ENCODE measurements at regions not wholly inside any gene's neighbourhood (a gene's known extent, or its start where the extent isn't known, plus 50 kb on each side); places are given as distances from the start of the nearest gene placed in this dataset.

DNA sequence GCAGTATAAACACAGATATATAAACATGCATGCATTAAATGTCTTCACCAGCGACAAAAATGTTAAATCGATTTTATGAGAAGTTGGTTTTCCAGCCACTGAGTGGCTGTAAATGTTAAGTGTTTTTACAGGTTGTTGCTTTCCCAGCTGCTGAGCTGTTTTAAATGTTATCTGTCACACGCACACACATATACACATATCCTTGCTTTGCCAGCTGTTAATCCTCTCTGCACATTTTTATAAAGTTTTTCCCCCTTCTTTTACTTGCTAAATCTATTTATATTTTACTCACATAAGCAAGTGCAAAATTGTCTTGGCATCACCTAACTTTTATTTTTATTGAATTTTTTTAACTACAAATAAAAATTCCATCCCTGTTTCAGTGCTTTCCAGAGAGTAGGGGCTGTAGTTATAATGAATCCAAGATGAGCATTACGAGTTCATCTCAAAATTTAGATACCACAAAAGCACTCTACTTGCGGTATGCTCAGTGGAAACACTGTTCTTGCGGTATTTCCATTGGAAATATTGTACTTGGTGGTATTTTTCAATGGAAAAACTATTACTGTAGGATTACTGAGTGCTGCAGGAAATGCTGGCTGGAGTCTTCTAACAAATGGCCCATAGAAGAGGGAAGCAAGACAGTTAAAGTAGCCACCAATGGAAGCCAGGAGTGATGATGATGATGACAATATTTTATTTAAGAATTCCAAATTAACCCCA, 124.9 kb upstream of the KCNJ16 start:
- DNase-seq (ENCODE audit: low read depth): no peak

DNA sequence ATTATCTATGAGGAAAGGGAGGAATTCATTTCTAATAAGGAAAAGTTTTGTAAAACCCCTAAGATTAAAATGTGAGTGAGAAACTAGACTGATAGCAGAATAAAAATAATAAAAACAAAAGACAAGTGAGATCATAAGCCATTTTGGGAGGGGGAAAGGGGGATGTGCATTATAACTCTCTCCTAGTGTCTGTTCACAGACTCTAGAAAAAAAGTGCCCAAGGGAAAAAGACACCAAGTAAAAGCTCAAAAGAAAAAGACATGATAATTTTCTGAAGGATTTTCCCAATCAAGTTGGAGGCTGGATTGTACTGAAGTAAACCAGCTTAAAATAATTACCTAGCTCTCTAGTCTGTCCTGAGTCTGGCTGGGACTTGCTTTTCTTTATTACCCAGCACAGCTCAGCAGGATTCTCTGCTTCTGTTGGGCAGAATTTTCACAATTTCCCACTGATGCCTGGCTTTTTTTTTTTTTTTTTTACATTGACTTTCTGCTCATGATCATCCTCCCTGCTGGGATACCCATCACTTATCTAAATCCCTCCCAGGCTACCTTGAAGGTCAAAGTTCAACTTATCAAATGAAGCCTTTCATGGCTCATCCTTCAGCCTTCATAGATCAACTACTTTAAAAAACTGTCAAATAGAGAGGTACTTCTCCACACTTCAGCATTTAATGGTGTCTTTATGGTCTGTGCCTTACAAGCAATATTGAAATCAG, 124.2 kb upstream of the KCNJ16 start:
- no peak for DNase-seq (ENCODE audit: low read depth)

DNA sequence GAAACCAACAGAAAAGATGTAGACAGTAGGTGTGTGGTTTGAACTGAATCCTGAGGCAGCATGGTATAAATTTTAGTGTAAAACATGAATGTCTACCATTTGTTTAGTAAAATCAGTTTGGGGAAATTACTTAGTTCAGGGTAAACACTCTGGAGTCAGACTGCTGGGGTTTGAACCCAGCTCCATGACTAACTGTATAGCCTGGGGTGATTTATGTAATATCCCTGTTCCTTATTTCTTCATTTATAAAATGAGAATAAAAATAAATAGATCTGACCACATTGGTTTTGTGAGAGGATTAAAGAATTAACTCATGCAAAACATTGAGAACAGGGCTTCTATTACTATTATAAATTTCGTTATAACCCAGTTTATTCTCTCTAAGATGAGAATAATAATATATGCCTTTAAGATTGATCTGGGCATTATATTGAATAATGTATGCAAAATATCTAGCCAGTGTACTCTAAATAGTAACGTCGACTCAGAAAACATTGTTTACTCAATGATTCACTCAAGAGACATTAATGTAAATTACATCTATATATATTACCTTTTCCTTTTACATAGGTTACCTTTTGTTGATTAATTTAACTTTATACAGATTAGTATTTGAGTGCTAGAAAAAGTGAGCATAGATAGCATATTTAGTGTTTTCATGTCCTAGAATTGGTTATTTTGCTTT, 120.6 kb upstream of the KCNJ16 start:
- no peak for DNase-seq (ENCODE audit: low read depth)

DNA sequence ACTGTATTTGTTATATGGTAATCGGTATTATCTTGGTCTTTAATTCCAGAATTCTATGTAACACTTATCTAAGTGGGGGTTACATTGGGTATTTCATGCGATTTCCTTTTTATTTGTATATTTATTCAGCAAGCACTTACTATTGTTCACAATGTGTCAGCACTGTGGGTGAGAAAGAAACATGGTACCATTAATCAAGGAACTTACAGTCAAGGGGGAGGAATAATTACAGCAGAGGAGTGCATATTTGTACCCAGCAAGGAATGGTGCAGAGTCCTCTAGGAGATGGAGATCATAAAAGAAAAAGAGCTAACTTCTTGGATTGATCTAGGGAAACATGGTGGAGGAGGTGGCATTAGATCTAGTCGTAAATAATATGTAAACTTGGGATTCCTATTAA, 117.0 kb upstream of the KCNJ16 start:
- DNase-seq (ENCODE audit: low read depth): no peak

DNA sequence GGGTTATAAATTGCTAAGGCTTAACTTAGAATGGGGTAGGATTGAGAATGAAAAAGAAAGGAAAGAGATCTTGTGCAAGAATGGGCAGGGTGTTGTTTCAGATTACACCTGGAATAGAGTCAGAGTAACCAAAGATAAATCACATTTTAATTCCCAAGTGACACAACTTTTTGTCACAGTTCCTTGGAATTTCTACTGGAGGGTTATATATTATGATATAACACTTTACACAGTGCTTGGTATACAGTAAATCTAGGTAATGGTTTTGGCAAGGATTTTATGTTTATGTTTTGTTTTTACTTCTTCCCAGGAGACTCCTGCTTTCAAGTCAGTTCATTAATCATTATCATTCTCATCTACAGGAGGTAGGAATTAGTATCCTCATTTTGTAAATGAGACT, 115.7 kb upstream of the KCNJ16 start:
- no peak for DNase-seq (ENCODE audit: low read depth)

DNA sequence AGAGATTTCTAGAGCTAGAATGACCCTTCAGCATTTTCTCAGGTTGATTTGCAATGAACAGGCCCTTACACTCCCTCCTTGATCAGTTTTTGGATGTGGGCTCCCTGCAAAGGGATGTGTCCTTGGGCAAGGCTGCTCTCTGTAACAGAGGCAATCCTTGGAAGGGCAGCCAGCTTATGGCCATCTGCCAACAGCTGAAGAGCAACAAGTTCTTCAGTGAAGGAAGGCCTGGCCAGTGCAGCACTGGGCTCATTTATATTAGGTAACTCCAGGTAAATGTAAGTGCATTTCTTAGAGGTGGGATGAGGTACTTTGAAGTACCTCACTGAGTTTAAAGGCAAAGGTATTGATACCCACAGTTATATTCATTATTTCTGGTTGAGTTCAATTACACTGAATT, 114.3 kb upstream of the KCNJ16 start:
- DNase-seq (ENCODE audit: low read depth): no peak

DNA sequence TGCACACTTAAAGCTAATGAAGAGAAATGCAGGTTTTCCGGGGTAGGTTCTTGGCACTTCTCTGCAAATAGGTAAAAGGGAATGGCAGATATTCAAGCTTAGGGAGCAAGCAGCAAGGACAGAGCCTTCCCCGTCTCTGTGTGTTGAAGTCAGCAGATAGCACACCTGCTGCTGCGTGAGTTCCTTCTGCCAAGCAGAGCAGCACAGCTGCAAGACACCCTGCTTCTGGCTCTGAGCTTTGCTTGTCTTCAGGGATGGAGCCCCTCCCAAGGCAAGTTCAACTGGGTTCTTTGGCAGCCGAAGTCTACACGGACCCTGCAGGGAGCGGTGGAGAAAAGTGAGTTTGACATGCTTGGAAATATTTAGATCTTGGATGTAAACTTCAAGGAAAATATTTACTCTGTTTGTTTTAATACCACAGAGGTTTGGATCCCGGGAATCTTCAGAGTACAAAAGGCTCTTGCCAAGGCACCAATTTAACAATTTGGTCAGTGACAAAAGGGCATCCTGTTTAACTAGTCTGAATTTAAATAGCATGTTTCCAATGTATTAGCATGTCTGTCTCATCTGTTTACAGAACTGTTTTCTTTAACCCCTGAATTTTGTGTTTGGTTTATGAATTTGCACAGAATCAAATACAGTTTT, 113.4 kb upstream of the KCNJ16 start:
- DNase-seq (ENCODE audit: low read depth): no peak

DNA sequence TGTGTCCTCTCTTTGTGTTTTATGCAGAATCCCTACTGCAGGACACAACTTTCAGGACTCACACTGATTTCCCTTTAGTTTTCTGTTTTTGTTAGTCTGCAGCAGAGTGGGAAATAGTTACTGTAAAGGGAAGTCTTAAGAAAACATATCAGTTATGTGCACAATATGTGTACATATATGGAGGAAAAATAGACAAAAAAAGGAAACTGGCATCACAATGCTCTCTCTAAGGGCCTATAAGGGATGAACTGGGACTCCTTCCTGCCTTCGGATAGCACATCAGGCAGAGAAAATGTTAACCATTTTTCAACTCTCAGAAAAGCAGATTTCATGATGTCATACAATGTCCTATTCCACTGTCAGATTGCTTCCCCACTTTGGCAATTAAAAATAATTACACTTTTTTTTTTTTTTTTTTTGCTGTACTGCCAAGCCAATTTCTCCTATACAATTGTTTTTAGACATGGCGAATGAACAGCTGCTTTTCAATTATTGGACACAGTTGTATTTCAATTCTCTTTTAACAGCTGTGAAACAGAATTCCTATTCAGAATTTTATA, 112.5 kb upstream of the KCNJ16 start:
- DNase-seq (ENCODE audit: low read depth): no peak

DNA sequence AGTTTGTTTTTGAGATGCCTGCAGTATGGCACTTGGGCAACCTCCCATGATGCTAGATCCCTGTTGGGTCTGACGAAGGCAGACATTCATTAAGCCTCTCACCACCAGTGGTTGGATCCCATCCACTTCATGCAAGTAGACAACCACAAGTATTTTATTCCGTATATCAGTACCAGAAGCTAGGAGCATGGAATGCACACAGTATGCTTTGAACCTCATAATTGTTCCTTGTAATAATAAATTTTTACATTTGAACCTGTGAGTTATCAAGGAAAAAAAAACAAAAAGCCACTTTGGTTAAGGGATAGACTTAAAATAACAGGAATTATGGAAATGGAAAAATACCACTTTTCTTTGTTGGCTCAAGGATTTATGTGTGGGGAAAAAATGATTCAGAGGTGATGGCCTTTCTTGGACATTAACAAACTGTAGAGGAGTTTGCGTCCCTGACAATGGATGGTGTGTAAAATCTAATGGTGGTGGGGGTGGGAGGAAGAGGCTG, 107.1 kb upstream of the KCNJ16 start:
- peak; percentile 98 for DNase-seq (ENCODE audit: low read depth)

DNA sequence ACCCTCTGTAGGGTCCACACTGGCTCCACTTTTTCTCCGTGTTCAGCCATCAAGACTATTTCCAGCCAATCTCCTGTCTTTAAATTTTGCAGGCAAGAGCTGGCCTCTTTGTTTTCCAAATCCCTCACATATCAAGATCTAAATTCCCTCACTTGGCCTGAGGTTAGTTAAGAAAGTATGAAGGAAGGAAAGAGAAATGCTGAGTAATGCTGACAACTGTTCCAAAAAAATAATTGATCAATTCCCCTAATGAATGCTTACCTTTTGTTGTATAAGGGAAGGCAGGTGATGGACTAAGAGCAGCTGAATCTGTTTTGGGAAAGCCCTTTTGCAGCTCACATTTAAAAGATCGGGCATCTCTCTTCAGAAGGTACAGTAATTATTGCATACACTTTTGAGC, 105.1 kb upstream of the KCNJ16 start:
- DNase-seq (ENCODE audit: low read depth): no peak

DNA sequence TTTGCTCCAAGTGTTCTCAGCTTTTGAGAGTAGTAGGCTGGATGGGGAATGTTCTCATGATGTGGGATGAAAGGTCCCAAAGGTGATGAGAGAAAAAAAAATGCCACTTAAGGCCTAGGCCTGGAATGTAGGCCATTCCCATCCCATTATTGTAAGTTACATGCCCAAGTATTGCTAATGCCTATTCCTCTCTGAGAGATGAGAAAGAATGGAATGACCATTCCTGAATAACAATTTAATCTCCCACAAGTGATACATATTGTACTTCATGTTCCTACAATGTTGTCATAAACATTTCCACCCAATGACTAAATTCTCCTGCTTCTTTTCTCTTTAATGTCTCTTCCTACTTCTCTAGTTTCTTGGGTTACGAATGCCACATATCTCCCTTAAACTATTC, 102.8 kb upstream of the KCNJ16 start:
- peak; percentile 7 for DNase-seq (ENCODE audit: low read depth)

DNA sequence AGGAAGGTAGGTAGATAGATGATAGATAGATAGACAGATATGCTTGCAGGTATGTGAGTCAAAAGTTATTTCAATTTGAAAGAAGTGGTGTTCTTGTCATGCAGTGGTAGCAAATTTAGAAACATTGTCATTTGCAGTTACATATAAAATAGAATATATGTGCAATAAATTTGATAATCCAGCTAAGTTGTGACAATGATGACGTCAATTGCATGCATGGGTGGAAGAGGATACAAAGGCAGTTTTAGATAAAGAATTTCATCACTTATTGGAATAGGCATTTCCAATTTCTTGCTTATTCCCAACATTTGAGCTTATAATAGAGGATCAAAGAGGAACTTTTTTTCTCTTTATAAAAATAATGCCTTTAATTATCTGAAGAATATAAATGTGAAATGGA, 99.2 kb upstream of the KCNJ16 start:
- no peak for DNase-seq (ENCODE audit: low read depth)

DNA sequence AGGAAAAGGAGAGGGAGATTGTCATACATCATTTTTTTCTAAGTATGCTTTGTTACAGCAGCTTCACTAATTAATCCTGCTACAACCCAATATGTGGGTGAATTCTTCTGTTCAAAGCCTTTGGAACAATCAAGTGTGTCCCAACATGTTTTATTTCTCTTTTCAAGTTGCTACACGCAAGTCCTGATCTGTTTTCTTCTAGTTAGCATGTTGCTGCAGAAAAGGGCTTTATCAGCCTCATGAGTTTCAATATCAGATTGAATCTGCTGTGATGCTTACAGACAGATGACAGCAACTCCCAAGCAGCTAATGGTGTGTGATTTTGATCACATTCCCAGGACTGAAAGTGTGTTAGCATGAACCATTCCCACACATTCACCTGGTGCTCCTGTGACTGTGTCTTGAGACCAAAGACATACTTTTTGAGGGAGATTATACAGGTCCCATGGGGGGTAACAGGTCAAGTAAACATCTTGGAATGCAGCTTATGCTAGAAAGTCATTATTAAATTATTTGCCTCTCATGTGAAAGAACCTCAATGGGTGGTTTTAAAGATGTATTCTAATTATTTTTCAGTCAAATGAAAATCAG, 96.9 kb upstream of the KCNJ16 start:
- no peak for DNase-seq (ENCODE audit: low read depth)

DNA sequence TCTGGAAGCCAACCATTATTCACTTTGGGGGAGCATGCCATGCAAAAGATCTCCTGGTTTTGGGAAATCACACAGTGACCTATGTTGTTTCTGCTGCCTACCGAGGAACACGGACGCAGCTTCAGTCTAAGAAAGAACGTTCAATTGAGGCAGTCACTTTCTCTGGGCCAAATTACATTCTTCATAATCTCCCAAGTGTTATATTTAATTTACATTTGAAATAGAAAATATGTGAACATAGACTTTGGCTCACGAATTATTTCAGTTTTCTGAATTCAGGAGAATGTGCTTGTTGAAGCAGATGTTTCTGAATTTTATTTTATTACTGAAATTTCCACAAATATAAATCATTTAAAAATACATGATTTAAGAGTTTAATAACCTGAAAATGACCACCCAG, 93.6 kb upstream of the KCNJ16 start:
- no peak for DNase-seq (ENCODE audit: low read depth)

DNA sequence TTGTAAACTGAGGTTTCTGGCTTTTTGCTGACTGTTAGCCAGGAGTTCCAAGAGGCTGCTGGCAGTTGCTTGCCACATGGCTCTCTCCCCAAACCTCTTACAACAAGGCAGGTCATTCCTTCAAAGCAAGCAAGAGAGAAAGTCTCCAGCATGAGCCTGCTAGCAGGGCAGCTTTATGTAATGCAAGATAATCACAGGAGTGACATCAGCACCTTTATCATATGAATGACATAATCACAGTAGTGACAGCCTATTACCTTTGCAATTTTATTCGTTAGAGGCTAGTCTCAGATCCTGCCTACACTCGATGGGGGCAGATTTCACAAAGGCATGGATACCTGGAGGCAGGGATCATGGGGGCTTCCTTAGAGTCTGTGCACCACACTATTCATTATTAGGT, 79.5 kb upstream of the KCNJ16 start:
- no peak for DNase-seq (ENCODE audit: low read depth)

DNA sequence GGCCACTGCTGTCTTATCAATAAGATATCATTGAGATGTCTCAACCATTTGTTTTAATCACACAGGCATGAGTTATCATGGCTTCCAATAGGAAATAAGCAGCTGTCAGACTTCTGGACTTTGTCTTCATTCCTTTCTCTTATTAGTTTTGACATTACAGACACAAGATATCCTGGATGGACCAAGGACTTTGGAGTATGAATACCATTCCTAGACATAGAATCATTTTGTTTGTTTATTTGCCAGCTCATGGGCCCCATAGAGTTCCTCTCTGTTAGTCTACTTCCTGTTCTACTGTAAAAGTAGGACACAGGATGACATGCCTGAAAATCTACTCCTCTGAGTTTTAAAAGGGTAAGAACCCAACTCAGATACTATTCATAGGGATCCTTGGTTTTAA, 77.7 kb upstream of the KCNJ16 start:
- DNase-seq (ENCODE audit: low read depth): no peak

DNA sequence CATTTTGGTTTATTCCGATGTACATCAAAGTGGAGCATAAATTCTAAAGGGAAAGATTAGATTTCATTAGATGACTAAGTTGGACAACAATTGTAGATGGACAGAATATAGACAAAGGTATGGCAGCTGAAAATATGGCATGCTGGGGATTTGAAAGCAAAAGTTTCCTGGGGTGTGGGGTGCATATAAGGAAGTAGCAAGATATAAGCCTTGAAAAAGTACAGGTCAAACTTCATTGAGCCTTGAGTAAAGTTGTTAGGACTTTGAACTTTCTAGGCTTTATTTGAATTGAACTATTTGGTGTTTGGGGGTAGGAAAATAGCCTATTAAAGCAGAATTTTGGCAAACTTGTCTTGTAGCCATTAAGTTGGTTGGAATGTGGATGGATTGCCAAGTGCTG, 75.8 kb upstream of the KCNJ16 start:
- no peak for DNase-seq (ENCODE audit: low read depth)

DNA sequence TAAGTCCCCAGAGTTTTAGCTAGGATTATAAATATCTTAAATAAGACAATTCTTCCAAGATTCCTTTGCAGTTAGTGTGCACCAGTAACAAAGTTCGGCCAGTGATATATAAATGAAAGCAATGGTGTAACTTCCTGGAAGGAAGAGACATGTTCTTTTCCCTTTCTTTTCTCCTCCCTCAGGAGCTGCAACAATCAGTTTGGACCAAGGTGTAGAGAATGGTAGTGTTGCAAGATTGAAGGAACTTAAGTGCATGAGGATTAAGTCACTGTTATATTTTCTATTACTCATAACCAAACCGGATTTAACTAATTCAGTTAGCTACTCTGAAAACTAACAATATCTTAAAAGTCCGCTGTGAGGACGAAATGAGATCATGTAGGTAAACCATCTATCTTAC, 68.9 kb upstream of the KCNJ16 start:
- no peak for DNase-seq (ENCODE audit: low read depth)

DNA sequence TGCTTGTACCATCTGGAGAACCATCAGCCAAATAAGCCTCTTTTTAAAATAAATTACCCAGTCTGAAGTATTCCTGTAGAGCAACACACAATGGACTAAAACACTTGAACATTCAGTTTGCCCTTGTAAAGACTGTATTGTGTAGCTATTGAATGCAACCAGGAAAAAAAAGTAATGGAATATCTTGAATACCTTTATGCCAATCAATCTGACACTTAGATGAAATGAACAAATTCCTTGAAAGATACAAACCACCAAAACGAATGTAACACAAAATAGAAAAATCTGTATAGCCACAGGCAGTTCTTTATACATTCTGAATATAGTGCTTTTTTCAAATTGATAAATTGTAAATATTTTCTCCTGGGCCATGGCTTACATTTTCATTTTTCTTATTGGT, 63.3 kb upstream of the KCNJ16 start:
- no peak for DNase-seq (ENCODE audit: low read depth)

DNA sequence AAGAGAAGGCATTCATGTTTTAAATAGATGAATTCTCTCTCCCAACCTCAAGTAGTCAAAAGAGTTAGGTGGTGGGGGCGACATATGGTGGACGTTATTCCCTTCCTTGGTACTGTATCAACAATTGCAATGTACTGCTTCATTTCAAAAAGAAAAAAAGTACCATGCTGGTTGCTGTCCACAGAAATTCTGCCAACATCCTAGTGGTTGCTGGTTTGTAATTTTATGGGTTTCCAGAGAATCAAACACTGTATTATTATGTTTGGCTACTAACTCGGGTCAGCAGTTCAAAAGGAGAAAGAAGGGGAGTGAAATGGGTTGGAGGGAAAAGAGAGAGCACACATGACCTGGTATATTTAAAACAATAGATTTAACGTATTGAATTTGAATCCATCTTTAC, 61.1 kb upstream of the KCNJ16 start:
- DNase-seq (ENCODE audit: low read depth): no peak

DNA sequence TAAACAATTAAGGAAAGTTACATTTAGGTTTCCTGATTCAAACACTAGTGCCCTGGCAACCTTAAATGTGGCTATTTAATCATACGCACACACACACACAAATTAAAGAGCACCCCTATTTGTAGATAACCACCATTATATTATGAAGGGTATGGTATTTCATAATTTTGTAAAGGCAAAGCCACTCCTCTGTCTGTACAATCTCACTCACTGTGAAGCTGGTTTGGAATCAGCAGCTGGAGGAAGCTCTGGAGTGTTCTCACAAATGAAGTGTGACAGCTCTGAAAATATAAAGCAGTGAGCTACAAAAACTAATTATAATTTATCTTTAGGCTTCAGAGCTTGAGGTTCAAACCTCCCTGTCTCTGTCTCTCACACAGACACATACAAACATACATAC, 57.9 kb upstream of the KCNJ16 start:
- no peak for DNase-seq (ENCODE audit: low read depth)

DNA sequence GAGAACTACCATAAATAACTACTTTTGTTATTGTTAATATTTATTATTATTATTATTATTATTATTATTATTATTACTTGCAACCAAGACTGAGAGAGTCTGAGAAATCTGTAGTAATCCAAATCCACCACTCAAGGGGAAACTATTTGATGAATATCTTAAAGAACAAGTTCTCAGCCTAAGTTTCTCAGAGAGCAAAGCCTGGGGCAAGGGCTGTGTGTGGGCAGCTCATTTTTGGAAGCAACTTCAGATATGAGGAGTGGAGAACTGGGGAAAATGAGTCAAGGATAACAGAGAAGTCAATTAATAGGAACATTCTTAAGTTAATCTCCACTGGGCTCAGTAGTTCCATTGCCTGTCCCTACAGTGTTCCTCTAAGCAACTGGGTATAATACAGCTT, 57.1 kb upstream of the KCNJ16 start:
- no peak for DNase-seq (ENCODE audit: low read depth)

Data from GM04503 (cell line).